ENCODE measurements at regions not wholly inside any gene's neighbourhood (a gene's known extent, or its start where the extent isn't known, plus 50 kb on each side); places are given as distances from the start of the nearest gene placed in this dataset.
"Not testable (repeated sequence)": the region's sequence is repeated elsewhere in the genome, so short reads cannot be mapped to it uniquely, and the experiment has no call there.

DNA sequence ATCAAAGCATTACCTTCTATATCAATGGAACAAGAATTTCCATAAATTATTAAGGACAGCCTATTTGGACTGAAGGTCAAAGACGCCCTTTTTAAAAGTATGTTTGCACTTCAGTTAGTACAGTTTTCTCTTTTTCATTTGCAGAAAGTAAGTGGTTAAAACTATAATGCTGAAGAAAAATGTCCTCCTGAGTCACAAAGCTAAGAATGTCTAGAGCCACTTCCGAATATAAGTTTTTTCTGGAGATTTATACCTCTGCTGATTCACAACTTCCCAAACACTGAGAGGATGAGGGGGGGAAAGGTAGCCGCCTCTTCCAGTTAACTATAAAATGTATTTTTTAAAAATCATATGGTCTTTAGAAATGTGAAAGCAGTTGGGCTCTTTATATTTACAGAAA is 84.9 kb downstream of the DUSP6 start:
- no peaks in the 10 kb centered on the region for H3K36me3 ChIP-seq (ENCODE audit: insufficient read depth, low read length)
- no peaks in the 10 kb centered on the region for H3K9me3 ChIP-seq (replicated peaks; ENCODE audit: low read length)
- no peaks in the 10 kb centered on the region for H3K27me3 ChIP-seq (ENCODE audit: control insufficient read depth, insufficient read depth, low read length)
- no peak overlapping the region for H3K4me2 ChIP-seq (ENCODE audit: low read length)
- no peak overlapping the region for H3K9ac ChIP-seq (ENCODE audit: low read depth, low read length)
- H3K4me3 ChIP-seq (ENCODE audit: low read length), result no peak overlapping the region
- no peaks in the 10 kb centered on the region for H3K4me1 ChIP-seq (ENCODE audit: control insufficient read depth, insufficient read depth, low read length)

GRCh38 chr12:89266574-89267188 is 85.6 kb downstream of the DUSP6 start:
- H3K4me1 ChIP-seq (ENCODE audit: control insufficient read depth, insufficient read depth, low read length); H3K4me2 ChIP-seq (ENCODE audit: low read length); H3K36me3 ChIP-seq (ENCODE audit: insufficient read depth, low read length); H3K9ac ChIP-seq (ENCODE audit: low read depth, low read length); H3K9me3 ChIP-seq (replicated peaks; ENCODE audit: low read length); H3K4me3 ChIP-seq (ENCODE audit: low read length); H3K27me3 ChIP-seq (ENCODE audit: control insufficient read depth, insufficient read depth, low read length): not testable (repeated sequence)

GRCh38 chr12:89264837-89265236 is 87.5 kb downstream of the DUSP6 start:
- Histone ChIP-seq H3K4me2 (ENCODE audit: low read length) (no peak overlapping the region), H3K27me3 (ENCODE audit: control insufficient read depth, insufficient read depth, low read length) (no peaks in the 10 kb centered on the region), H3K36me3 (ENCODE audit: insufficient read depth, low read length) (no peaks in the 10 kb centered on the region), H3K9ac (ENCODE audit: low read depth, low read length) (no peak overlapping the region), H3K4me1 (ENCODE audit: control insufficient read depth, insufficient read depth, low read length) (no peaks in the 10 kb centered on the region), H3K4me3 (ENCODE audit: low read length) (no peak overlapping the region), H3K9me3 (replicated peaks; ENCODE audit: low read length) (no peaks in the 10 kb centered on the region)

GRCh38 chr12:89263900-89264299 is 88.4 kb downstream of the DUSP6 start:
- no peaks in the 10 kb centered on the region for H3K27me3 ChIP-seq (ENCODE audit: control insufficient read depth, insufficient read depth, low read length)
- H3K9me3 ChIP-seq (replicated peaks; ENCODE audit: low read length), result no peaks in the 10 kb centered on the region
- no peaks in the 10 kb centered on the region for H3K4me1 ChIP-seq (ENCODE audit: control insufficient read depth, insufficient read depth, low read length)
- no peak overlapping the region for H3K4me2 ChIP-seq (ENCODE audit: low read length)
- no peaks in the 10 kb centered on the region for H3K36me3 ChIP-seq (ENCODE audit: insufficient read depth, low read length)
- H3K9ac ChIP-seq (ENCODE audit: low read depth, low read length), result no peak overlapping the region
- H3K4me3 ChIP-seq (ENCODE audit: low read length), result no peak overlapping the region

DNA sequence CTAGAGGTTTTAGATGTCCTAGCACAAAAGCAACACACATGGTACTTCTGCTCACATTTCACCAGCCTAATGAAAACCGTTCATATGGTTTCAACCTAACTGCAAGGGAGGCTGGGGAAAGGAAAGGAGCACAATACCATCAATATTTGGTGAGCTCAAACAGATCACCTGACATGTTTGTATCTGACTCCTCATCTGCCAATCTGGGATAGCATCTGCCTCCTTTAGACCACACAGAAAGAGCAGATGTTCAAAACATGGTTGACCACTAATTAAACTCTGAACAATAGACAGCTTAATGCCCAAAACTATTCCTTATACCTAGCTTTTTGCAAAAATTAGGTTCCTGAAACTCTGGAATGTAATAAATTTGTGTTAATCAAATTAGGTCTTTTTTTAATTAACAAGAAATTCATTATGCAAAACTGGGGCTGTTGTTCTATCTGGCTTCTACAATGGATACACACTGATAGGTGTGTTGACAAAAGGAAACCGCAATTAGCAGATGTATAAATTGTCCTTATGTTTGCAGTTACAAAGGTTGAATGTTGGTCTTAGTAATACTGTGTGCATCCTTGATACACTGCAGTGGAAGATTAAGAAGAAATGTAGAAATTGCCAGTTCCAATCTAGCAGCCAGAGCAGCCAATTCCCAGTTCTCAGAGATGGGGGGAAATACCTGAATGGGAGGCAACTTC is 89.3 kb downstream of the DUSP6 start:
- H3K27me3 ChIP-seq (ENCODE audit: control insufficient read depth, insufficient read depth, low read length), result no peaks in the 10 kb centered on the region
- H3K36me3 ChIP-seq (ENCODE audit: insufficient read depth, low read length), result no peaks in the 10 kb centered on the region
- H3K4me2 ChIP-seq (ENCODE audit: low read length), result no peak overlapping the region
- no peaks in the 10 kb centered on the region for H3K9me3 ChIP-seq (replicated peaks; ENCODE audit: low read length)
- H3K4me3 ChIP-seq (ENCODE audit: low read length), result no peak overlapping the region
- H3K4me1 ChIP-seq (ENCODE audit: control insufficient read depth, insufficient read depth, low read length), result no peaks in the 10 kb centered on the region
- no peak overlapping the region for H3K9ac ChIP-seq (ENCODE audit: low read depth, low read length)

GRCh38 chr12:89261982-89262381 is 90.3 kb downstream of the DUSP6 start:
- Histone ChIP-seq H3K9me3 (replicated peaks; ENCODE audit: low read length) (no peaks in the 10 kb centered on the region), H3K9ac (ENCODE audit: low read depth, low read length) (no peak overlapping the region), H3K4me3 (ENCODE audit: low read length) (no peak overlapping the region), H3K36me3 (ENCODE audit: insufficient read depth, low read length) (no peaks in the 10 kb centered on the region), H3K27me3 (ENCODE audit: control insufficient read depth, insufficient read depth, low read length) (no peaks in the 10 kb centered on the region), H3K4me2 (ENCODE audit: low read length) (no peak overlapping the region), H3K4me1 (ENCODE audit: control insufficient read depth, insufficient read depth, low read length) (no peaks in the 10 kb centered on the region)

GRCh38 chr12:89260841-89261637 is 91.3 kb downstream of the DUSP6 start:
- H3K4me3 ChIP-seq (ENCODE audit: low read length), result no peak overlapping the region
- H3K9me3 ChIP-seq (replicated peaks; ENCODE audit: low read length), result no peaks in the 10 kb centered on the region
- no peak overlapping the region for H3K4me2 ChIP-seq (ENCODE audit: low read length)
- no peaks in the 10 kb centered on the region for H3K27me3 ChIP-seq (ENCODE audit: control insufficient read depth, insufficient read depth, low read length)
- no peaks in the 10 kb centered on the region for H3K4me1 ChIP-seq (ENCODE audit: control insufficient read depth, insufficient read depth, low read length)
- no peak overlapping the region for H3K9ac ChIP-seq (ENCODE audit: low read depth, low read length)
- H3K36me3 ChIP-seq (ENCODE audit: insufficient read depth, low read length), result no peaks in the 10 kb centered on the region

DNA sequence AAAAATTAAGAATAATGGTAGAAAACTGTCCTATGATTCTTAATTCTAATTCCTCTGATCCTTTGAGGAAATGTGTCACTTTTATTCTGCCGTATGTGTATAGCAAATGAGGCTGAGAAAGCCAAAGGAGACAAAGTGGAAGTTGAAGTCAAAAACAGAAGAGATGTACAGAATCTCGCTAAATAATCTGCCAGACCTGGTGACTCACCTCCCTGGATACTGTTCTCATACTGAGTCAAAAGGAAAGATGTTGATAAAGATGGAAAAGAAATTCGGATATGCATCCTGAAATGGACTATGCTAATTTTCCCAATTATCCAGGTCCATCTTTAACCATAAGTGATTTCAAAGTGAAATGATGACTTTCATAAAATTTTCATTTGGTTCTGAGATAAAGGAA is 92.5 kb downstream of the DUSP6 start:
- H3K4me3 ChIP-seq (ENCODE audit: low read length), result no peak overlapping the region
- no peak overlapping the region for H3K4me2 ChIP-seq (ENCODE audit: low read length)
- no peak overlapping the region for H3K9ac ChIP-seq (ENCODE audit: low read depth, low read length)
- no peaks in the 10 kb centered on the region for H3K9me3 ChIP-seq (replicated peaks; ENCODE audit: low read length)
- no peaks in the 10 kb centered on the region for H3K4me1 ChIP-seq (ENCODE audit: control insufficient read depth, insufficient read depth, low read length)
- no peaks in the 10 kb centered on the region for H3K36me3 ChIP-seq (ENCODE audit: insufficient read depth, low read length)
- no peaks in the 10 kb centered on the region for H3K27me3 ChIP-seq (ENCODE audit: control insufficient read depth, insufficient read depth, low read length)

GRCh38 chr12:89258240-89258969 is 93.9 kb downstream of the DUSP6 start:
- Histone ChIP-seq H3K9me3 (replicated peaks; ENCODE audit: low read length) (no peaks in the 10 kb centered on the region), H3K36me3 (ENCODE audit: insufficient read depth, low read length) (no peaks in the 10 kb centered on the region)

GRCh38 chr12:89257340-89257739 is 95.0 kb downstream of the DUSP6 start:
- no peaks in the 10 kb centered on the region for H3K36me3 ChIP-seq (ENCODE audit: insufficient read depth, low read length)

More at GRCh38 chr12:89258240-89258969, 93.9 kb downstream of the DUSP6 start:
- no peaks in the 10 kb centered on the region for H3K27me3 ChIP-seq (ENCODE audit: control insufficient read depth, insufficient read depth, low read length)
- H3K9ac ChIP-seq (ENCODE audit: low read depth, low read length), result no peak overlapping the region
- no peak overlapping the region for H3K4me3 ChIP-seq (ENCODE audit: low read length)
- no peak overlapping the region for H3K4me2 ChIP-seq (ENCODE audit: low read length)
- H3K4me1 ChIP-seq (ENCODE audit: control insufficient read depth, insufficient read depth, low read length), result no peaks in the 10 kb centered on the region

DNA sequence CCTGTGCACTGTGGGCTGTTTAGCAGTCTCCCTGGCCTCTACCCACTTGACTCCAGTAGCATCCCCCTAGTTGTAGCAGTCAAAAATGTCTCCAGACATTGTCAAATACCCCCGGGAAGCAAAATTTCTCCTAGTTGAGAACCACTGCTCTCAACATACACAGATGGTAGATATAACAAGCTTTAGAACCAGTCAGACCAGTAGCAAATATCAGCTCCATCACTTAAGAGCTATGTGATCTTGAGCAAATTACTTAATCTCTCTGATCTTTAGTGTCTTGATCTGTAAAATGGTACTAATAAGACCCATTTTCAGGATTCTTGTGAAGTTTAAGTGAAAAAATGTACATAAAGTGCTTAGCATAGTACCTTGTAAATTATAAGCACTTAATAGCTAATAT is 96.2 kb downstream of the DUSP6 start:
- Histone ChIP-seq H3K36me3 (ENCODE audit: insufficient read depth, low read length) (no peaks in the 10 kb centered on the region), H3K4me3 (ENCODE audit: low read length) (no peak overlapping the region), H3K9me3 (replicated peaks; ENCODE audit: low read length) (no peaks in the 10 kb centered on the region), H3K9ac (ENCODE audit: low read depth, low read length) (no peak overlapping the region), H3K4me1 (ENCODE audit: control insufficient read depth, insufficient read depth, low read length) (no peaks in the 10 kb centered on the region), H3K27me3 (ENCODE audit: control insufficient read depth, insufficient read depth, low read length) (no peaks in the 10 kb centered on the region), H3K4me2 (ENCODE audit: low read length) (no peak overlapping the region)

More at GRCh38 chr12:89257340-89257739, 95.0 kb downstream of the DUSP6 start:
- H3K9me3 ChIP-seq (replicated peaks; ENCODE audit: low read length), result no peaks in the 10 kb centered on the region
- no peak overlapping the region for H3K9ac ChIP-seq (ENCODE audit: low read depth, low read length)
- H3K27me3 ChIP-seq (ENCODE audit: control insufficient read depth, insufficient read depth, low read length), result no peaks in the 10 kb centered on the region
- H3K4me2 ChIP-seq (ENCODE audit: low read length), result no peak overlapping the region
- no peak overlapping the region for H3K4me3 ChIP-seq (ENCODE audit: low read length)
- H3K4me1 ChIP-seq (ENCODE audit: control insufficient read depth, insufficient read depth, low read length), result no peaks in the 10 kb centered on the region

Data from skeletal muscle satellite cell (primary cell).